GM21360 (cell line): ENCODE measurements at regions not wholly inside any gene's neighbourhood (a gene's known extent, or its start where the extent isn't known, plus 50 kb on each side); places are given as distances from the start of the nearest gene placed in this dataset.

Experiments
- ATAC-seq: cut with Tn5 transposase; IDR thresholded peaks from one replicate; pipeline ENCODE4 v1.9.1; 2021; ENCODE audit warnings: mild to moderate bottlenecking, moderate library complexity; ENCODE audit not compliant: unreplicated experiment

DNA sequence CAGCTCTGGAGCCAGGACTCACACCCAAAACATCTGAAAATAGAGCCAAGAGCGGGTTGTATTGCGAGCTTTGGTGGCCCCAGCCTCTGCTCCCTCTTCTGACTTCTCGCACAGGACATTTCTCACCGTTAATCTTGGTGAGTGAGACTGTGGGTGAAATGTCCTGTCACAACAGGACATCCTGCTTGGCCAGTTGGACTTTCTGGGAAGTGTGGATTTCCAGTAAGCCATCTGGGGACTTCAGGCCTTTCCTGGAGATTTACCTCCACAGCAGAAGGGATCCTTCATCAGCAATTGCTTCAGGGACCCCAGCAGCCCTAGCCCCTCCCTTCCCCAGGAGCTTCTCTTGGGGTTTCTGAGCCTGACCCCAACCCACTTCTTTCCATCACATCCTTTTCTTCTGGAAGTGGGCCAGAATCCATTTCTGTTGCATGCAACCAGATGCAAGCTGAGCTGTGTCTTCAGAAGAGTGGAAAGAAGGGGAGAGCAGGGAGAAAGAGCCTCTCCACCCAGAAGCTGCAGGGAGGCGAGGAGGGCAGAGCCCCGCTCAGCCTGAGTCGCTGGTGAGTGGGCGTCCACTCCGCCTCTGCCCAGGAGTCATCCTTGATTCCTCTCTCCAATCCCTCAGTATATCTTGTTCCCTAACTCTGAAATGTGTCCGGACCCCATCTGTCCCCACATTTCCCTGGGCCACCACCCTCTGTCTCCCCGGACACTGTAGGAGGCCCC, 50.3 kb upstream of the GADD45G start:
- no peak for ATAC-seq

DNA sequence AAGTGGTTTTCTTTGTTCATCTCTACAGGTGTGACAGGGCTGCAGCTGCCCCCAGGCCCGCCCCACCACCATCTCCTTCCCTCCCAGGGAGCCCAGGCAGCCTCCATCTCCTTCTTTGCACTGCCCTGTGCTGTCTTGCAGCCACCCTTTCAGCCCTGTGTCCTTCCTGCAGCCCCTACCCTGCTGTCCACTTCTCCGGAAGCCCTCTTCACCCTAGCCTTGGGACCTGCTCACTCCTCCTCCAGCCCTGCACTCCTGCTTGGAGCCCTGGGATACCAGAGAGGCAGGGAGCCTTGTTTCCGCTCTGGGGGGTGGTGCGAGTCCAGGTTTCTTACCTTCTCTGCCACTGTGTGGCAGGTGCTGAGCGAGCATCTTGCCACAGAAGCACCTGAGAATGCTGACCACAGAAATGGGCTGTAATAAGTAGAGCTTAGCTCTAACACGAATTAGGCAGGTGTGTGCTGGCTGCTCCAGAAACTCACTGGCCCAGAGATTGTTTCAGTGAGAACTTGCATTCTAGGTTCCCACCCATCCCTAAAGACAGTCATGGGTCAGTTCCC, 51.3 kb upstream of the GADD45G start:
- no peak for ATAC-seq

DNA sequence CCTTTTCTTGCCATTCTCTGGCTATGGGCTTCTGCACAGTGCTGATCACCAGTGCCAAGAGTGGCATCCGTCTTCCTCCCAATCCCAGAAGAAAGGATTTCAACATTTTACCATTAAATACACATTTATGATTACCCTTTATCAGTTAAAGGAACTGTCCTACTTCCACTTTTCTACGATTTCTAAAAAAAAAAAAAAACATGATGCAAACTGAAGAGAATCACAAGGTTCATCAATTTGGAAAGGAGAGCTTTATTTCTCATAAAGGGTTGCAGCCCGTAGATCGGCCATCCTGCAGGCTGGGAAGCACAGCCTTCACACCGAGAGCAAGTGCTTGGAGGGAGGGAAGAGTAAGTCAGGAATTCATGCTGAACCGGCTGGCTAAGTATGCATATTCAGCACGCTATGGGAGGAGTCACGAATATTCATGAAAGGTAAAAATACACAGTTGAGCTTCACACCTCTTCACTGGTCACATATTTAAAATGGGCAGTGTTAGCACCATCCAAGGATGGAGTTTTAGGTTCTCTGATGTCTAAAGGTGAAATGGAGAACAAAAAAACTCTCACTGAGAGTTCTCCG, 52.5 kb upstream of the SEMA4D start:
- no peak for ATAC-seq

DNA sequence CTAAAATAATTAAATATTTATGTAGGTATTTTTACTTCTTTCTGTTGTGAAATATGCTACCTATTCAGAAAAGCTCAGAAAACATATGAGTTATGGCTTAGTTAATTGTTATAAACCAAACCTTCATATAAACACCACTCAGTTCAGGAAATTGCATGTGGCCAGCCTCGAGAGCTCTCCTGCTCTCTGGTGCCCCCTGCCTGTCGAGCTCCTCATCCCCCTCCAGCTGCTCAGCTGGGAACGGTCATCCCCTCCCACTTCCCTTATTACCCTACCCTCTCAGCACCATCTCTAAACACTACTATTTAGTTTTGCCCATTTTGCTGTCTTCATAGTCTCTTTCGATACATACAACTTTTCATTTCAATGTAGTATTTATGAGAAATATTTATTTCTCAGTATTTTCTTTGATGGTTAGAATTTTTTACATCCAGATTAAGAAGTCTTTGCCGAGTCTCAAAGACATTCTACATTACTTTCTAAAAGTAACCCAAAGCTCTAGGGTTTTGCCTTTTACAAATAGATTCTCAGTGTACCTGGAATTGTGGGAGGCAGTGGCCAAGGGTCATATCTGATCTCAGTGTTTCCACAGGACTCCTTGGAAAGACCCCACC, 51.2 kb upstream of the SEMA4D start:
- peak; percentile 85 for ATAC-seq

DNA sequence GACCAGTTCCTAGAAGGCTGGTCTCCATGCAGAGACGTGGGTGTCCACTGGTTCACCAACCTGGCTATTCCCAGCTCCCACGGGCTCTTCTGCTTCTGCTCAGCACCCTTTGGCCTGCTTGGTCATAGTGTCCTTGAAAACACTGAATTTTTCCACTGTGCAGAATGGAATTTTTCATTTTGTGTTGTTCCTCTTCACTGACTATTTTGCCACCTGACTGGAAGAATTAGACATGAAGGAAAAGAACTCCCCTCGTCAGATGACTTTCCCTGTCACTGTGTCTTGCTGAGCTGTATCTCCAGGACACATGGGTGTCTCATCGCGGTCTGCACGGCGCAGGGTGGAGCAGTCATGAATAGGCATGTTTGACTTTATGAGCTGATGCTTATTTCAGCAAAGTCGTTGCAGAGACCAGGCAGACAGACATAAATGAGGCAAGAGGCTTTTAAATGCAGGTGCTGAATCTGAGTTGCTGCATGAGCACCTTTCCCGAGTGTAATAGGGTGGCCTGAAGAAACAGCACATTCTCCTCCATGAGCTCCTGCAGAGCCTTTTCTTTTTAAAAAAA, 50.2 kb upstream of the SEMA4D start:
- ATAC-seq, result no peak
